HEK293T (cell line): ENCODE measurements at regions not wholly inside any gene's neighbourhood (a gene's known extent, or its start where the extent isn't known, plus 50 kb on each side); places are given as distances from the start of the nearest gene placed in this dataset.

Experiments
- HDGF ChIP-seq: fragments of 450-650 bp; IDR thresholded peaks from 2 replicates; pipeline ENCODE4 v1.6.1; 2017; ENCODE audit warnings: antibody characterized with exemption, borderline replicate concordance
- SP1 ChIP-seq: fragments of 450-650 bp; IDR thresholded peaks from 2 replicates; pipeline ENCODE4 v1.6.1; 2017
- TARDBP ChIP-seq: fragments of 450-650 bp; IDR thresholded peaks from 2 replicates; pipeline ENCODE4 v1.6.1; 2016

GRCh38 chr2:204437815-204438756 is 107.2 kb upstream of the PARD3B start:
- no peak for TF ChIP-seq TARDBP
- no peak for TF ChIP-seq SP1
- TF ChIP-seq HDGF, result no peak
